Activated T-cell treated with anti-CD3 and anti-CD28 coated beads, Interleukin-2, amount 50 U/mL, for 48 hours (primary cell): ENCODE measurements at regions not wholly inside any gene's neighbourhood (a gene's known extent, or its start where the extent isn't known, plus 50 kb on each side); places are given as distances from the start of the nearest gene placed in this dataset.
A peak's percentile ranks its signal among the peaks of the same experiment; 100 is the strongest.

Source experiments
- DNase-seq, 2 experiments: peaks; one replicate each; pipeline ENCODE4 v3.0.0-alpha.2; 2020

DNA sequence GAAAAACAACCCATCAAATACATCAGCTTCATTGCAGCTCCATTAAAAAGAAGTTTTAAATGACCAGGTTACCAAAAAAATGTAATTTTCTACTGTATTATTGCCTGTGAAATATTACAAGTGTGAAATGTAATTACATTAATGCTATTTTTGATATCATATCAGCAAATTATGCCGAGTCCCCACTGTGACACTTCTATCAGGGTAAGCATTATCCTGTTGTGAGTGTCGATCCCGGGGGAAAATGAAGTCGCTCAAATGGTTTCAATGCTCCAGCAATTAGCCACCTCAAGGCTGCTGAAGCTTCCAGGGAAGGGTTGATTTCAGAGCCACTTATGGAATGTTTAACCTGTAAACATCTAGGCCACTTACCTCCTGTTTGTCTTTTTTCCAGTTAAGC is 70.4 kb downstream of the RCN1 start:
- DNase-seq, result no peak

DNA sequence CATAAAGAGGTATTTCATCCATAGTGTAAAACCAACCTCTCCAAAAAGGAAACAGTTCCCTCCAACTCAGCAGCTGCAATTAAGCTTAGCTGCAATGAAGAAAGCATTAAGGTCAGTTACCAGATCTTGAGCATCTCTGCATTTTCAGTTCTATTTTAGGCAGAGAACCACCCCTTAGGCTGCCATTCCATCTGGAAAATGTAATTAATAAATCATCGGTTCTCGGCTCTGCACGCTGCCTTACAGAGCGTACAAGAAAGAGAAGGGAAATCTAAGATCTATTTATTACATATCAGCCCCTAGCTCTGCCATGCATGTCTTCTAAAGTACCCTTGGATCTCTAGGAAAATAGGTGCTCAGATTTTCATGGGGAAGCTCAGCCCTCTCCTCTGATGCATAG is 71.5 kb downstream of the RCN1 start:
- no peak for DNase-seq

DNA sequence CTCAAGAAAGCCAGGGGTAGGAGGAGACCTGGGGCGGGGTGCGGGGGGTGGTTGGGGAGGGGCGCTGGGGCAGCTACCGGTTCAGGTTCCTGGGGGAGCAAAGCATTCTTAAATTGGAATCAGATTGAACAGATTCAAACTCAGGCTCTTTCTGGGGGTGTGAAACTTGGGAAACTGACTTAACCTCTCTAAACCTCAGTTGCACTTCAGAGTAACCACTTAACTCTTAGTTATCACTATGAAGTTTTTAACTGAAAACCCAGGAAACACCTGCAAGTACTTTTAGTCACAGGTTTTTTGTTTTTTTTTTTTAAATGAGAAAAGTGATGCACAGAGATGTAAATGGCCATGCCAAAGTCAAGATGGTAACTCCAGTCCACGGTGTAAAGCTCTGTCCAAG is 72.0 kb downstream of the RCN1 start:
- DNase-seq, result no peak

DNA sequence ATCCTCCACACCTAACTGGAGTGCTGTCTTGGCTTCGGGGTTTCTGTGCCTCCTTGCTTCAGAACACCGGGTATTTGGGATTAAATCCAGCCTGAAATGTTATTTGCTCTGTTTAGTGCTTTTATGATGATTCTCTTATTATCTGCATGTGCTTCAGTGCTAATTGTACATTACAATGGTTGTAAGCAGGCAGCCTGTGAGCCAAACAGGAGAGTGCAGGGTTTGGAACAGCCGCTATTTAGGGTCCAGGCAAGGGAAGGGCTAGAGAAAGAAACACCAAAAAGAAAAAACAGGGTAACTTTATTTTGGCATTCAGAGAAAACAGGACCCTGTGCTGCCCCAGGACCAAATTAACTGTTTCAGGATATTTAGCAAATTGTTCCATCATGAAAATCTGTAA is 72.7 kb downstream of the RCN1 start:
- no peak for DNase-seq

DNA sequence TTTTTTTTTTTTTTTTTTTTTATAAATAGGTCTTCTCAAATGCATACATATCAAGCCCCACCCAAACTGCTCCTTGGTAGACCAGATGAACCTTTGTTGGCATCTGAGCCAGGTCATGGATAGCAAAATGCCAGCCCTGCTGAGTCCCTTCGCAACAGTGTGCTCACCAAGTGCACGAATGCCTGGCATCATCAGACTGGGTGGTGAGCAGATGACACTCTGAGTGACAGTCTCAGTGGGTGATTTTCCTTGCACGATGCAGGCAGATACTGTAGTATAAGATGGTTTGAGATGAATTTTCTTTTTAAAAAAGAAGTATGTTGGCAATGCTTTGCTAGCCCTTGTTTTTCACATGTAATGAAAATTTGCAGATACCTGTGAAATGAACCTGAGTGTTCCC is 74.0 kb downstream of the RCN1 start:
- DNase-seq, result no peak

DNA sequence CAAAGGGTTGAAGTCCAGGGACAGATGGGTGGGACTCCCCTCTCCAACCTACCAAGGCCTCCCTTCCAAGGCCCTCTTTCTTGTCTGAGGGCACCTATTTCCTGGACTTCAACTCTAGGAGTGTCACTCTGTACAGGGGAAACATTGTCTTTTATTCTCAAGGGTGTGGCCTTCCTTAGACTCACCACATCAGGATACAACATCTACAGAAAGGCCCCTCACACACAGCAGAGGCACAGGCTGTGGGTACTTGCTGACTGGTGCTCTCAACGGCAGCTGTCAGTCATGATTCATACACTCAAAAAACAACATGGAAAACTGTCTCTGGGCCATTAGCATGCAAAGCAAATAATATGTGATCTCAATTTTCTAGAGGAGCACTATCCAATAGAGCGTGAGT is 78.0 kb downstream of the RCN1 start:
- DNase-seq, result no peak

DNA sequence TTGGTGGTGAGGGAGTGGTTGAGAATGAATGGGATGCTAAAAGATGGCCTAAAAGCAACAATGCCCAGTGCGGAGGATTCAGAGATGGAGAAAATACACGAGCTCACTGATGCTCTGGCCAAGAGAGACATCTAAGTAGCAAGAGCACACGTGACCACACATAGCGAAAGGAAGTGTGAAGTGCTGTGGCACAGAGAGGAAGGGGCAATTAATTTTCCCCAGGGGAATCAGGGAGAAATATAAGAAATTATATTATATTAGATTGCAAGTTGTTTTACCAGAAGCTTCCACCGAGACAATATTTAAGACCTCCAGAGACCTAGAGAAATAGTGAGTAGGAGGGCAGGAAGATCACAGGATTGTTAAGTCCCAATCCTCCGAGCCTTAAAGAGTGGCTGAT is 80.6 kb downstream of the RCN1 start:
- DNase-seq, result no peak

DNA sequence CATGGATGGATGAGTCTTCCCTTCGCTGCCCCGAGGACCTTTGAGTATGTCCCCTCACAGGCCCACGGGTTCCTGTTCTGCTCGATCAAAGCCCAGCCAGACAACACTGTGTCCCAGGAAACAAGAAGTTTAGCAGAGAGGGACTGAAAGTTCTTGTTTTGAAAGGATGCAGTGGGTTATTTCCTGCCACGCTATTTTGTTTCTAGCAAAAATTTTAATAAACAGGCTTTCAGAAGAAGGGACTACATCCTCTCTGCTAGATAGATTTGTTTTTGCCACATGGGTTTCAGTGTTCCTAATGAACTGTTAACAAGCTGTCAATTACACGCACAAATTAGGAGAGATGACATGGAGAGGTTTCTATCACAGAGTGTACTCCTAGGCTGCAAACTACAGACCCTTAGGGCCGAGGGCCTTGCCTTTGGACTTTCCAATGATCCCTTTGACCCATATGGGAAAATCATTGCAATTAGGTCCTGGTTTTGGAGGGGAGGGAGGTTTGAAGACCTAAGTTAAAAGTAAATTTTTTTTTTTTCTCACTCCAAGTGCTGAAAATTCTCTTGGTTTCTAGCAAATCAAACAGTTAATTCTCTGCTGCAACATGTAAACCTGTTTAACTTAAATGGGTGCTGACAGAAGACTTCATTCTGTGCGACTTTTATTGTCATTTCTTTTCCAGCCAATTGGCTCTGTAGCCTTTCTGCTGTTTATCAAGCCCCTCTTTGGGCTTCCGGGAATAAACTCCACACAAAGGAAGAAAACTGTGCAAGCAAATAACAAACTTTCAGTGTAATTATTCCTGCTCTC is 81.4 kb downstream of the RCN1 start:
- DNase-seq, result no peak

DNA sequence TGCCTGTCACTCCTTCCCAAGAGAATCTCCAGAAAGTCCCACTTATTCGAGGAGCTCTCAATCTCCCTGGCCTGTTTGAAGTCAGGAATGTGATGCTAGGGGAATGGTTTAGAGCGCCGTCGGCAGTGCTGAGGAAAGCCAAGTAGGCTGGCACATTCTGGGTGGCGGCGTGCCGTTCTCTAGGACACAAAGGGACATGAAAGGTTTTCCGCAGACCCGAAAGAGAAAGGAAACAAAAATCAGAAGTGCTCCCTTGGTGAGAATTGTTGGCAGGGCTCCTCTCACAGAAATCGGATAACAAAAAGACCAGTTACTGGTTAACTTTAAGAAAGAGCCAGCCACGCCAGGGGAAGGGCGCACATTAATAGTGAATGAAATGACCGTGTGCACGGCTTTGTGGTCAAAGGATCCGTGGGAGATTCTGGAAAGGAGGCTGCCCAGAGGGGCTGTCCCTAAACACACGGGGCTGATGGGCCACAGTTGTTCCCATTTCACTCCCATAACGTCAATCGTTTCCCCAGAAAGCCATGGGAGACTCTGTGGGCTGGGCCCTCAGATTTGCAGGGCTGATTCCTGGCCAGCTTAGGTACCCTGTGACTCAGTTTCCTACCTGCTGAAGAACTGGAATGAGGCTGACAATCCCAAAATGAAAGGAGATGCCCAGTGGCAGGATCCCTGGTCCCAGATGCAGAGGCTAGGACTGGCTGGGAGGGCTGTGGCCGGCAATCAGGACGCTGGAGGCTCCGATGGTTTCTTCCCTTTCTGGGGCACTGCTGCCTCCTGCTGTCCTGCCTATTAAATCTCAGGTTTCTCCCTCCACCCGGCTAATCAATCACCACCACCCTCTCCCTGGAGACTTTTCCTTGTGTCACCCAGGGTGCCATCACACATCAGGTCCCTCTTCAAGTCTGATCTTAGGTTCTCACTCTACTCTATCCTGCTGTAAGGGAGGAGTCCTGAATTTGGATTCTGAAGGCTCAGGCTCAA is 82.3 kb downstream of the RCN1 start:
- peak; percentile 43 to 44 for DNase-seq

DNA sequence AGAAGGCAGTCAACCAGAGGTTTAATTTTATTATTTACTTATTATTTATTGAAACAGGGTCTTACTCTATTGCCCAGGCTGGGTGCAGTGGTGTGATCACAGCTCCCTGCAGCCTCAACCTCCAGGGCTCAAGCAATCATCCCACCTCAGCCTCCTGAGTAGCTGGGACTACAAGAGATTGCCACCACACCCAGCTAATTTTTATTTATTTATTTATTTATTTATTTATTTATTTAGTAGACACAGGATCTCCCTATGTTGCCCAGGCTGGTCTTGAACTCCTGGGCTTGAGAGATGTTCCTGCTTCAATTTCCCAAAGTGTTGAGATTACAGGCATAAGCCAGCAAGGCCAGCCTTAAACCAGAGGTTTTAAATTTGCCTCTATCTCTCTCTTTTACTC is 83.1 kb downstream of the RCN1 start:
- DNase-seq, result no peak

DNA sequence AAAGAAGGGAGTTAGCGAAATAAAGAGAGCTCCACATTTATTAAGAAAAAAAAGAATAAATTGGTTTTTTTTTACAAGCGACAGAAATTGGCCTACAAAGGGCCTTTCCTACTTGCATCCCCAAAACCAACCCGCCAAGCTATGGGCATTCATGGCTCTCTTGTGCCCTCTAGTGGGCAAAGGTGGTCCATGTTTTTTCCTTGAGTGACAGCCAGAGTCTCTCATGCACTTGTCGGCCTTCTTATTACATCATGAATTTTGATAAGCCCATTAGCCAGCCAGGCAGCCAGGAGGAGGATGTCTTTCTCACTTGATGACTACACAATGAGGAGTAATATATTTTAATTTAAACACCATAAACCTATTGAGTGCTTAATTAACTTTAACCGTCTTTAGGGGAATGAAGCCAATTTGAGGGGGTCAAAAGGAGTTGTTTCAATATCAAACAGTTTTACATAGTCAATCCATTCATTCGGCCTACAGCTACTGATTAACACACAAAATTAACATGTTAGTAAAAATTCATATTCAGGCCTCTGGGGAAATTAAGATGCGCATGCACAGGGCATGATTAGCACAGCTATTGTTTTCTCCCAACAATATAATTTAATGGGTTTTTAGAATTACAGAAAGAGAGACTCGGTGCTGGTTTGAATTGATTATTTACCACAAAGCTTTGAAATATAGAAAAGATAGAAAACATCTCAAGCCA is 85.5 kb downstream of the RCN1 start:
- peak; percentile 86 to 88 for DNase-seq

DNA sequence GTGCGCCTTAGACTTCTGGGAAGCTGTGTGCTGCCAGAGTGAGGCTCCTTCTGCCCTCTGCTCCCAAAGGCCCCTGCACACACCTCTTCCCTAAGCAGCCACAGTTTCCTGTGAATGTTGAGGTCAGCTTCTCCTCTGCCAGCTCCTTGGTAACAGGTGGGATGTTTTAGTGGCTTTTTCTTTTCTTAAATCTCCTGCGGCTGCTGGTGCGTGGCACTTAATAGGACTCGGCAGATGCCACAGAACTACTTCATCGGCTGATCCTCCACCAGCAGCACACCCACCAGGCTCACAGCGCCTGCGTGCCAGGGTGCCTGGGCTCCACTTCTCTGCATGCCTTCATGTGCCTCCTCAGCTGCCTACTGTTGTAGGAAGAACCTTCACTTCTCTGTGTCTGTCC is 87.8 kb downstream of the RCN1 start:
- DNase-seq, result no peak

DNA sequence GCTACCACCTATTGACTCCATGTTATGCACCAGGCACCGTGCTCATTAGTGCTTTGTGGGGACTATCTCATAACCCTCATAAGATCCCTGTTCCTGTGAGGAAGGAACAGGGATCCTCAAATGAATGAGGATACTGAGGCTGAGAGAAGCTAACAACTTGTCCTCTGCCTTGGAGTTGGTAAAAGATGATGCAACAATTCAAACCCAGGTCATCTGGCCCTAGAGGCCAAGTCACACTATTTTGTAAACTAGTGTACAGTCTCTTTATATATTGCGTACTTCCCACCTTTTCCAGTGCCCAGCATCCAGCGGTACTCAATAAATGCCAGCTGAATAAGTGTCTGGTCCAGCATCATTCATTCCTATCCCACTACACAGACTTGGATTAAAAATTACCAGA is 92.6 kb downstream of the RCN1 start:
- no peak for DNase-seq

DNA sequence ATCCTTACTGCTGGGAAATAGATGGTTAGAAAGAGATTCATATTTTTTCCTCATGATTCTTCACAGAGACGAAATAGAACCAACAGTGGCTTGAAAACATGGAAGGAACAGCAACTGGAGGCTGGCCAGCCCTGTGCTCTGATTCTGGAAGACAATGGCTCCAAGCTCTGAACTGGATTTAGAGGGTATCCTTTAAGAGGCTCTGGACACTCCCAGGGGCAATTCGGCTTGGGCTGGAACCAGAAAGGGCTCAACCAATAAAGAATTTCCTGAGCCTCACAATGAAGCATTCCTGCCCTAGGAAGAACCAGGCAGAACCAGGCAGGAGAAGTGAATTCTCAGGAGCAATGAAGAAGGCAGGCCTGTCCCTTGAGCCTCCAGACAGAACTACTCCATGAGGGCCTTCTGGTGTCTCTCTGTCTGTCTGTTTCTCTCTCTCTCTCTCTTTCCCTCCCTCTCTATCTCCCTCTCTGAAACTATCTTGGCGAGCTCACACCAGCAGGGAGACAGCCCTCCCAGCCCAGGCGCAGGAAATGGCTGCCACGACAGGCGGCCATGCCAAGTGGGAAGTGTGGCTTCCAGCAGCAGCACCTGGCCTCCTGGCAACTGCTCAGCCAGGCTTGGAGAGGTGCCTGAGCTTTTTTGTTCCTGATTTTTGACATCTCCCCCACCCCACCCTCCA is 93.3 kb downstream of the RCN1 start:
- no peak for DNase-seq

DNA sequence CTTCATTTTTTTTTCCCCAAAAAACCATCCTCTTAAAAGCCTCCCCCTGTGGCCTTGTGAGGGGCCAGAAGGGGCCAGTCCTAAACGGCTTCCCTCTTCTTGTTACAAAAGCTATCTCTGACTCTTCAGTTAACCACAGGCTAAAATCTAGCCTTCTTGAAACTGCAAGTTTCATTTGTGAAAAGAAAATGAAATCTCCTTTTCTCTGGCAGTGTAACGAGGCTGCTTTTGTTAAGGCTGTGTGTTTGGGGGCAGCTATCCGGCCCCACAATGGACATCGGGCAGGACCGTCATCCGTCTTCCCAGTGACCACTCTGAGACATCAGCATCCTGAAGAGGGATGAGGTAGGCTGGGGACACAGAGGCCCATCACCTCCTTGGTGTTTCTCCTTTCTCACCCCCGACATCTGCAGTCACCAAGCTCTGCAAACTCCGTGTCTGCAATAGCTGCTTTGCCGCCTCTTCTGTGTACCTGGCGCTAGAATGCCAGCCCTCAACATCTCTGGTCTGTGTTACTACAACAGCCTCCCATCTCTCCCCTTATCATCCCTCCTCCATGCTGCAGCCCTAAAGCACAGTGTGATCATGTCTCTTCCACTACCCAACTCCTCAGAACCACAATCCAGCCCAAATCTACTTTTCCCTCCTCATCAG is 94.0 kb downstream of the RCN1 start:
- no peak for DNase-seq

DNA sequence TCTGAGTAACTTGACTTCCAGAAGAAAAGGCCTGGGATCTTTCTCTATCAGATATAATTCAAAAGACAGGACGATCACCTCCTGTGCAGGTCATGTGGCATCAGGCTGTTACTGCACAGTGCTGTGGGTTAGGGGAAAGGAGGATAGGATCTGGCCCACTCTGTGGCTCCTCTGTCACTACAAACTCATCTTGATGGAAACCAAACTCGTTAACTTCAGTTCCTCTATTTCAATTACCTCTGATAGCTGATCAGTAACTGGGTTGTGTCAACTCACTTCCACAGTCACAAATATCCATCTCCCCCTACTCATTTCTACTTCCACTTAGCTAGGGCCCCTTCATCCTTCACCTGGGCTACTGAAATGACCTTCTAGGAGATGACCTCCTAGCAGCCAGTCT is 95.2 kb downstream of the RCN1 start:
- no peak for DNase-seq

DNA sequence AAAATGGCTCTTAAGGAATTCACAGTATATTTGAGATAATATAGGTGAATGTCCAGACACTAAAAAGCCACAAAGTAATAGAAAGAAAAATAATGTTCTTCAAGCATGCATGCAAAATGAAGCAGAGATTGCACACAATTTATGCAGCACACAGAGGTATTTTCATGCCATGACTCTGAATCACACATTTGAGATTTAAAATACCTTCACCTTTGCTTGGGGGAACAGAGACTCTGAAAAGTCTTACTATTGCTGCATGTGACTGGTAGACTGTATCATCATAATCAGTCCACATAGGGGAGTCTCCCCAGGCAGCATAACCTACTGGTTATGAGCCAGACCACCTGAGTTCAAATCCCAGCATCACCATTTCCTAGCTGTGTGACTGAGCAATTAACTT is 96.2 kb downstream of the RCN1 start:
- no peak for DNase-seq

DNA sequence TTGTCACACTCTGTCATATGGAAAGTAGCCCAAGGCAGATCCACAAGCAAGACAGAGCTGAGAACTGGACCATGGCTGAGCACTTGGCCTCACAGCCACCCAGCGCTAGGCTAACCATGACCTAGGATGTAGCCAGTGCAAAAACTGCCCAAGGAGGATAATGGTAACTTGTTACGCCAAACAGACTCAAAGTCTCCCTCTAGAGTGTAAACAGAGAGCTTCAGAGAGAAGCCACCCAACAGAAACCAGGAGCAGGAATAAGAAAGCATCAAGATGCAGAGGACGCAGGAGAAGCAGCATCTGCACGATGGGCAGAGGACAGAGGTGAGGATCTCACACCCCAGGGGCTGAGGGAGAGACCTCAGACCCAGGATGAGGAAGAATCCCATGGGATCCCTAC is 97.9 kb downstream of the RCN1 start:
- no peak for DNase-seq

DNA sequence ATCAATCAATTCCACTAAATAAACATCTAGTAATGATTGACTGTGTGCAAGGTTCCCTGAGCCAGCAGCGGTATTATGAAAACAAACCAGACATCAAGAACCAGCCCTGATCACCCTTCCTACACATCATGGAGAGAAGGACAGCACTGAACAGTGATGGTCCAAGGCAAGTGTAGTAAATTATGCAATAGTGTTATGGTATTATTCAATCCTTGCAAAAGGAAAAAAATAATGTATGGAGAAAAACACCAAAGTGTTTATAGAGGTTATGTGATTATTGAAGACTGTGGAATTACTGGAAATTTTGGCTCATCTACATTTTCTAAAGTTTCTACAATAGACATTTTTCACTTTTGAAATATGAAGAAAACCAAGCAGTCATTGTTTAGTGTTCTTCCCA is 105.3 kb downstream of the RCN1 start:
- no peak for DNase-seq

DNA sequence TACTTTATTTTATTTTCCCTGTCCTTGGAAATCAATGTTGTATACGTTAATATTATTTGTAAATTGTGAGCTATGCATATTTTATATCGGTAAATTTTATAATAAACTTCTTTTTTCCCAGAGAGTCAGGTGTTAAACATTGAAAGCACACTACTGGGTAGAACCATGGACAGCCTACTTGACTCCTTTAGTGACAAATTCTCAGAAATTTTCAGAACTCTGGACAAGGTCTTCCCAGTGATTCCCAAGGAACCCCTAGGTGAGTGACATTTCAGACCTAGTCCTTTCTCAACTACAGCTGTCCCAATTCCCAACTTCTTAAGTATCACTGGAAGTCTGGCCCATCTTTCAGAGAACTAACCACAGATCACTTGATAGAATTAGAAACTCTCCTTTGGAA is 107.2 kb downstream of the RCN1 start:
- no peak for DNase-seq

DNA sequence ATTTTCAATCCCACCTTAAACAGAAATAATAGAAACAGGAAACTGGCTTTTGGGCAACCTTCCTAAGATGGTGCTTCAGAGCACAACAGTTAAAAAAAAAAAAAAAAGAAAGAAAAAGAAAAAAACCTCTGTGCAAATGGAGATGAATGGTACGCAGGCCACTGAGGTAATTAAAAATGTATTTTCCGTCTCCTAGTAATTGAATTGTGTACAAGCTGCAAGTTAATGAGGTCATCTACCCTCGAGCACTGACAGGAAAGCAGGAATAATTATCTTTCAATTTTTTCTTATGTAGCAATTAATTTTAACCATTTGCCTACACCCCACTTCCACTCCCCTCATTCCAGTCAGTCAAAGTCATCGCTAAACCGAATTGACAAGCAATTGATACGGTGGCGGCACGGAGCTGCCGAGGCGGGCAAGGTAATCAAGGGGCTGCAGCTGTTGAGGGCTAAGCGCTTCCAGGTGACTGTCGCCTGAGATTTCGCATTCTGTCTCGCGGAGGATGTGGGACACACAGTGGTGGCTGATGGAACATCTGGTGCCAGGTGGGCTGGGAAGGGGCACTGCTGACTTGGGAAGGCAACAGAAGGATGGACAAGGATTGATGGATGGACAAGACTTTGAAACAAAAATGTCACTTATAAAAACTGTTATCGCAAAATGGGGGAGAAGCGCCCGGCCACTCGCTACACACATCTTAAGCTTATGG is 109.4 kb downstream of the RCN1 start:
- no peak for DNase-seq

DNA sequence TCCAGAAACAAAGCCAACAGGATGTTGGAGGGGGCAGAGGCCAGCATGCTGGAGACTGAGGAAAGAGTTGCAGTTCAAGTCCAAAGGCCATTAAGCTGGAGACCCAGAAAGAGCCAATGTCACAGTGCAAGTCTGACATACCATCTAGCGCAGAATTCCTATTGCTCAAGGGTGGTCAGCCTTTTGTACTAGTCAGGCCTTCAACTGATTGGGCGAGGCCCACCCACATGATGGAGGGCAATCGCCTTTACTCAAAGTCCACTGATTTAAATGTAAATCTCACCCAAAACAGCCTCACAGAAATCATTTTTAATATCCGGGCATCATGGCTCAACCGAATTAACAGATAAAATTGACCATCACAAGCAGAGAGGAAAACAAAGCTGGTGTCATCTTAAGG is 113.9 kb downstream of the RCN1 start:
- DNase-seq, result no peak
